NCI-H446 (cell line): ENCODE measurements at regions not wholly inside any gene's neighbourhood (a gene's known extent, or its start where the extent isn't known, plus 50 kb on each side); places are given as distances from the start of the nearest gene placed in this dataset.

Source experiments
- DNase-seq, 2 experiments: peaks; one replicate each; lab custom pipeline; 2025; lab: John Stamatoyannopoulos, UW

- DNase-seq, result no peak
Observed at GRCh38 chr6:66935612-66936011, 1228.6 kb upstream of the EYS start.

- DNase-seq, result no peak
Observed at GRCh38 chr6:66931787-66932186, 1224.8 kb upstream of the EYS start.

GRCh38 chr6:66930559-66931290, 1223.7 kb upstream of the EYS start:
- no peak for DNase-seq

- DNase-seq, result peak in 1 of 2 experiments; percentile 10
Observed at GRCh38 chr6:66926060-66926459, 1219.0 kb upstream of the EYS start.

GRCh38 chr6:66913657-66914056, 1206.6 kb upstream of the EYS start:
- DNase-seq, result no peak

GRCh38 chr6:66902457-66902856, 1195.4 kb upstream of the EYS start:
- DNase-seq, result no peak

- DNase-seq, result no peak
Observed at GRCh38 chr6:66900133-66901083, 1193.4 kb upstream of the EYS start.

GRCh38 chr6:66897576-66897975, 1190.5 kb upstream of the EYS start:
- no peak for DNase-seq

- DNase-seq, result no peak
Observed at GRCh38 chr6:66896415-66896814, 1189.4 kb upstream of the EYS start.

GRCh38 chr6:66883453-66883852, 1176.4 kb upstream of the EYS start:
- no peak for DNase-seq

- no peak for DNase-seq
Observed at GRCh38 chr6:66866801-66867200, 1159.8 kb upstream of the EYS start.

GRCh38 chr6:66865771-66866170, 1158.7 kb upstream of the EYS start:
- DNase-seq, result no peak

GRCh38 chr6:66861007-66861541, 1154.0 kb upstream of the EYS start:
- DNase-seq, result no peak

- no peak for DNase-seq
Observed at GRCh38 chr6:66860328-66860727, 1153.3 kb upstream of the EYS start.

- DNase-seq, result no peak
Observed at GRCh38 chr6:66858196-66858595, 1151.2 kb upstream of the EYS start.

GRCh38 chr6:66854014-66854413, 1147.0 kb upstream of the EYS start:
- DNase-seq, result no peak

GRCh38 chr6:66851930-66852329, 1144.9 kb upstream of the EYS start:
- no peak for DNase-seq

GRCh38 chr6:66849843-66850242, 1142.8 kb upstream of the EYS start:
- DNase-seq, result no peak

- DNase-seq, result no peak
Observed at GRCh38 chr6:66848244-66848953, 1141.4 kb upstream of the EYS start.

GRCh38 chr6:66838764-66839163, 1131.7 kb upstream of the EYS start:
- no peak for DNase-seq

- no peak for DNase-seq
Observed at GRCh38 chr6:66825539-66825938, 1118.5 kb upstream of the EYS start.

- DNase-seq, result no peak
Observed at GRCh38 chr6:66814156-66814555, 1107.1 kb upstream of the EYS start.
